ENCODE measurements at regions not wholly inside any gene's neighbourhood (a gene's known extent, or its start where the extent isn't known, plus 50 kb on each side); places are given as distances from the start of the nearest gene placed in this dataset.

GRCh38 chr2:8469709-8470493 is 212.0 kb upstream of the ID2 start:
- H3K36me3 ChIP-seq (ENCODE audit: insufficient read depth, low read depth, low read length): no peaks in the 10 kb centered on the region
- no peak overlapping the region for H3K27ac ChIP-seq (ENCODE audit: low read length)
- no peaks in the 10 kb centered on the region for H3K4me1 ChIP-seq (ENCODE audit: insufficient read depth, low read length)
- H3K4me3 ChIP-seq (ENCODE audit: low read length): no peak overlapping the region
- H3K9me3 ChIP-seq (ENCODE audit: insufficient read depth, low read depth, low read length): no peaks in the 10 kb centered on the region
- no peaks in the 10 kb centered on the region for H3K27me3 ChIP-seq (ENCODE audit: insufficient read depth, low read length)
- H3K9ac ChIP-seq (ENCODE audit: low read depth, low read length): no peak overlapping the region

DNA sequence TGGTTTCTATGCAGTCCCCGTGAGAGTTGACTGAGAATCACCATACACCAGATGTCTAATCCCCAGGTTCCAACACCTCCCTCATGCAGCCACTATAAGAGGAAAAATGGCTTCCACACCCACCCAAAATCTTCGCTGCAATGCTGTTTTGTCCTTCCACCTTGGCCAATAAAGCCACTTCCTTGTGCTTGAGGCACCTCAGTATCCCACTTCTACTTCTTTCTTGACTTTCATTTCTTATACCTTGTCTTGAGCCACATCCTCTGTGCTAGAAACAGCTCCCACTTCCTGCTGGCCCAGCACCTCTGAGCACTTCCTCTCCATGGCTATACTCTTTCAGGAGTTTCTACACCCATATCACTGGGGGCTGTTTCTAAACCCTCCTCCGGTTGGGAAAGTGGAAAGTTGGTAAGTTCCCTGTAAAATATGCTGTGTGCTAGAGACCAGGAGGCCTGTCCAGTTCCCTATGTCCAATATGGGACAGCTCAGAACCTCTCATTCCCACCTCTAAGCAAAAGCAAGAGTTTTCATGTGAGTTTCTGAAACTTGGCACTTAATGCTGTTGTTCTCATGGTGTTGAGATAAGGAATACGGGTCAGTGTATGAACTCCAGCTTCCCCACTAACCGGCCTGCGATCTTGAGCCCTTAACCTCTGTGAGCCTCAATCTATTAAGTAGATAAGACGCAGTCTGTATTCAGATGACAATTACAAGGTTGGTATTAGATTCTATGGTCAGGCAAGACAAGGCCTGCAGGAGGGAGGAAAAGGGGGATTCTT is 209.1 kb upstream of the ID2 start:
- no peaks in the 10 kb centered on the region for H3K36me3 ChIP-seq (ENCODE audit: insufficient read depth, low read depth, low read length)
- no peak overlapping the region for H3K27ac ChIP-seq (ENCODE audit: low read length)
- no peaks in the 10 kb centered on the region for H3K4me1 ChIP-seq (ENCODE audit: insufficient read depth, low read length)
- H3K9me3 ChIP-seq (ENCODE audit: insufficient read depth, low read depth, low read length): no peaks in the 10 kb centered on the region
- no peak overlapping the region for H3K4me3 ChIP-seq (ENCODE audit: low read length)
- H3K9ac ChIP-seq (ENCODE audit: low read depth, low read length): no peak overlapping the region
- no peaks in the 10 kb centered on the region for H3K27me3 ChIP-seq (ENCODE audit: insufficient read depth, low read length)

DNA sequence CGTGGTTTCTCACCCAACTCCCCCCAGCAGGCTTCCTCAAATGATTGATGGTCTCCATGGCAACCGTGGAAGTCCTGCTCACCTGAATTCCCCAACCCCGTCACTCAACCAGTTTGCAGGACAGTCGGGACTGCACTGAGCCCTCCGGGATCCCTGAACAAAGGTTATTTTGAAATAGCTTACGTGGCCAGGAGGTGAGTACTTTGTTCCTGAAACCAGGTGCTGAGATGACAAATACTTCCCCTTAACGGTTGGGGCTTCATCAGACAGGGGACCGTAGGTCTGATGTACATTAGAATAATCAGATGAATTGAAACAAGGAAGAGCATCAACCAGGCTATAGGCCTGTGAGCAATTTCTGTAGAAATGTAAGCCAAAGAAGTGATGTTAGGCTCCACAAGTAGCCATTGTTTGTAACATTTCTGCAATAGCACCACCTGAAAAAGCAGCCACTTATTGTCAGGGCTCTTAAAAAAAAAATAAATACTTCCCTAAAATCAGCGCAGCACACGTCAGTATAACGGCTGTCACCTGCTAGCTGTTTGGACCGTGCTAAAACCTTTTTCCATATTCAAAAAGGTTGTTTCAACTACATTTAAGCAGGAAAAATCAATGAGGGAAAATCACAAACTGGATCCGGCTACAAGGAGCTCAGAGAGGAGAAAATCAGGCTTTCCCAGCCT is 206.4 kb upstream of the ID2 start:
- Histone ChIP-seq H3K9ac (ENCODE audit: low read depth, low read length) (no peak overlapping the region), H3K4me3 (ENCODE audit: low read length) (no peak overlapping the region)

GRCh38 chr2:8477552-8478470 is 204.0 kb upstream of the ID2 start:
- Histone ChIP-seq H3K9ac (ENCODE audit: low read depth, low read length) (no peak overlapping the region), H3K36me3 (ENCODE audit: insufficient read depth, low read depth, low read length) (no peaks in the 10 kb centered on the region), H3K4me1 (ENCODE audit: insufficient read depth, low read length) (no peaks in the 10 kb centered on the region), H3K9me3 (ENCODE audit: insufficient read depth, low read depth, low read length) (no peaks in the 10 kb centered on the region), H3K27ac (ENCODE audit: low read length) (no peak overlapping the region), H3K4me3 (ENCODE audit: low read length) (no peak overlapping the region), H3K27me3 (ENCODE audit: insufficient read depth, low read length) (no peaks in the 10 kb centered on the region)

More for the DNA sequence above, 206.4 kb upstream of the ID2 start:
- H3K27me3 ChIP-seq (ENCODE audit: insufficient read depth, low read length): no peaks in the 10 kb centered on the region
- no peaks in the 10 kb centered on the region for H3K4me1 ChIP-seq (ENCODE audit: insufficient read depth, low read length)
- H3K36me3 ChIP-seq (ENCODE audit: insufficient read depth, low read depth, low read length): no peaks in the 10 kb centered on the region
- H3K9me3 ChIP-seq (ENCODE audit: insufficient read depth, low read depth, low read length): no peaks in the 10 kb centered on the region
- H3K27ac ChIP-seq (ENCODE audit: low read length): no peak overlapping the region

GRCh38 chr2:8478471-8478793 is 203.4 kb upstream of the ID2 start:
- H3K36me3 ChIP-seq (ENCODE audit: insufficient read depth, low read depth, low read length): no peaks in the 10 kb centered on the region
- H3K27ac ChIP-seq (ENCODE audit: low read length): no peak overlapping the region
- H3K9me3 ChIP-seq (ENCODE audit: insufficient read depth, low read depth, low read length): no peaks in the 10 kb centered on the region
- no peak overlapping the region for H3K9ac ChIP-seq (ENCODE audit: low read depth, low read length)
- no peaks in the 10 kb centered on the region for H3K4me1 ChIP-seq (ENCODE audit: insufficient read depth, low read length)
- H3K27me3 ChIP-seq (ENCODE audit: insufficient read depth, low read length): no peaks in the 10 kb centered on the region
- no peak overlapping the region for H3K4me3 ChIP-seq (ENCODE audit: low read length)

DNA sequence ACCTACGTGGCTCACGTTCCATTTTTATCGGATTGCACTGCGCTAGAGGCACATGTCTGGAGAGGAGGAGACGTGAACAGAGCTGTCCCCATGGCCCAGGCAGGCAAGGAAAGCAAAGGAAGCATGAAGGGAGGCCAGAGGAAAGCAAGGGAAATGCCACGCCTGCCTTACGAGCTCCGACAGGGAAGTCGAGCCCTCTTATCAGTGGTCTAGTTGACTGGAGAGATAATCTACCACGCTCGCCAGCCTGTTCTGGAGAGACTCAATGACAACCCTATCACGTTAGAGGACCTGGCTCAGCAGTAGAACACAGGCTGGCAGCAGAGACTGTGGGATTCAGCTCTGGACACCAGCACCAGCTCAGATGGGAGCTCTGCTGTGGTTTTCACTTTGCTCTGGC is 202.6 kb upstream of the ID2 start:
- H3K9ac ChIP-seq (ENCODE audit: low read depth, low read length): no peak overlapping the region
- H3K9me3 ChIP-seq (ENCODE audit: insufficient read depth, low read depth, low read length): no peaks in the 10 kb centered on the region
- no peaks in the 10 kb centered on the region for H3K27me3 ChIP-seq (ENCODE audit: insufficient read depth, low read length)
- H3K4me3 ChIP-seq (ENCODE audit: low read length): no peak overlapping the region
- H3K36me3 ChIP-seq (ENCODE audit: insufficient read depth, low read depth, low read length): no peaks in the 10 kb centered on the region
- H3K4me1 ChIP-seq (ENCODE audit: insufficient read depth, low read length): no peaks in the 10 kb centered on the region
- no peak overlapping the region for H3K27ac ChIP-seq (ENCODE audit: low read length)

GRCh38 chr2:8480915-8481314 is 200.9 kb upstream of the ID2 start:
- Histone ChIP-seq H3K27me3 (ENCODE audit: insufficient read depth, low read length) (no peaks in the 10 kb centered on the region), H3K27ac (ENCODE audit: low read length) (no peak overlapping the region), H3K4me3 (ENCODE audit: low read length) (no peak overlapping the region), H3K36me3 (ENCODE audit: insufficient read depth, low read depth, low read length) (no peaks in the 10 kb centered on the region), H3K4me1 (ENCODE audit: insufficient read depth, low read length) (no peaks in the 10 kb centered on the region), H3K9me3 (ENCODE audit: insufficient read depth, low read depth, low read length) (no peaks in the 10 kb centered on the region), H3K9ac (ENCODE audit: low read depth, low read length) (no peak overlapping the region)

DNA sequence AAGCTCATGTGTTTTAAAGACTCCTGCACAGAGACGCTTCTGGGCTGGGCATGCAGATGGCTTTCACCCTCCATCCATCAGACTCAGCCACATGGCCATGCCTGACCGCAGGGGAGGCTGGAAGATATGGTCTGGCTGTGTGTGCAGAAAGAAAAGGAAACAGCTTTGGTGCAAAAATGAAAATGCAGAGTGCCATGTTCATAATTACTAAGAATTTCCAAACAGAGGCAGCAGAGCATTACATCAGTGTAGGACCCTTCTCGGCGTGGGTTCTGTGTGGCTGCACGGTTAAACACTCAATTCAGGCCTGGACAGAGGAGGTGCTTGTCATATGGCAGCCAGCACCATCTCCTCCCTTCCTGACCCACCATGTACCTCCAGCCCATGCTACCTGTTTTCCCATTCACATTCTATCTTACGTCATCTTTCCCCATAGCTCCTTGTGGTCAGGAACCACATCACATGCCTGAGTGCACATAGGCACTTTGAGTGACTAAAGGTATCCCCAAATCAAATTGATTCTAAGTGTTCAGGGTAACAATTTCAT is 200.3 kb upstream of the ID2 start:
- H3K4me1 ChIP-seq (ENCODE audit: insufficient read depth, low read length): no peaks in the 10 kb centered on the region
- H3K9me3 ChIP-seq (ENCODE audit: insufficient read depth, low read depth, low read length): no peaks in the 10 kb centered on the region
- no peaks in the 10 kb centered on the region for H3K27me3 ChIP-seq (ENCODE audit: insufficient read depth, low read length)
- no peak overlapping the region for H3K9ac ChIP-seq (ENCODE audit: low read depth, low read length)
- H3K36me3 ChIP-seq (ENCODE audit: insufficient read depth, low read depth, low read length): no peaks in the 10 kb centered on the region
- H3K27ac ChIP-seq (ENCODE audit: low read length): no peak overlapping the region
- no peak overlapping the region for H3K4me3 ChIP-seq (ENCODE audit: low read length)

GRCh38 chr2:8482432-8482831 is 199.4 kb upstream of the ID2 start:
- Histone ChIP-seq H3K27ac (ENCODE audit: low read length) (no peak overlapping the region), H3K4me3 (ENCODE audit: low read length) (no peak overlapping the region), H3K9me3 (ENCODE audit: insufficient read depth, low read depth, low read length) (no peaks in the 10 kb centered on the region), H3K27me3 (ENCODE audit: insufficient read depth, low read length) (no peaks in the 10 kb centered on the region), H3K36me3 (ENCODE audit: insufficient read depth, low read depth, low read length) (no peaks in the 10 kb centered on the region), H3K4me1 (ENCODE audit: insufficient read depth, low read length) (no peaks in the 10 kb centered on the region), H3K9ac (ENCODE audit: low read depth, low read length) (no peak overlapping the region)

DNA sequence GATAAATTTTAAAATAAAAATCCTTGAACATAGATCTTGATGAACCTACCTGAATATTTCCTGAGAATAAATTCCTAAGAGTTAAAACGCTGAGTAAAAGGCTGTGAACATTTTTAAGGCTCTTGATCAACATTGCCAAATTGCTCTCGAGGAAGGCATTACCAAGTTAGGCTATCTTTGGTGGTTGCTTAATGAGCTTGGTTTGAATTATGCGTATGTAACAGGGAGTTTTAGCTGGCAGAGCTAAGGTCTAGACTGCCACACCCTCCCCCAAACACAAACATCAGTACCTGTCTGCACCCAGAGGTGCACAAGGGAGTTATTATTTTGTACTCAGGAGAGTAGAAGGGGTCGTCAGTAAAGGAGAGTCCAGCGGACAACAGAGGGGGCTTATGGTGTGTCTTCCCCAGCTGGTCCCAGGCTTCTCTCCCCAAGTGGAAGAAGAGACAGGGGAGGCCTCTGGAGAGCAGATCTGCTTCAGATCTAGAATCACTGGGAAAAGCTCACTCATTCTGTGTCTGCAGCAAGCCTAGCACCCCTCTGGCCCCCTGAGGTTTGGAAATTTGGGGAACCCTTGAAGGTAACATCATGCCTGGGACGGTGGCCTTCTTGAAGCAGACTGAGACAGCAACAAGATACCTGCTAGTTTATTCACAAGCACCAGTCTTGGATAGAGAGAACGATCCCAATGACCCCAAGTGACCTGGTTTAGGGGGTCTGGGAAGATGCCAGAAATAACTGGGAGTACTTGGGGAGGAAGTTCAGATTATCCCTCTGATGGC is 197.2 kb upstream of the ID2 start:
- Histone ChIP-seq H3K27ac (ENCODE audit: low read length) (no peak overlapping the region), H3K4me1 (ENCODE audit: insufficient read depth, low read length) (no peaks in the 10 kb centered on the region), H3K27me3 (ENCODE audit: insufficient read depth, low read length) (no peaks in the 10 kb centered on the region), H3K4me3 (ENCODE audit: low read length) (no peak overlapping the region), H3K9me3 (ENCODE audit: insufficient read depth, low read depth, low read length) (no peaks in the 10 kb centered on the region), H3K36me3 (ENCODE audit: insufficient read depth, low read depth, low read length) (no peaks in the 10 kb centered on the region), H3K9ac (ENCODE audit: low read depth, low read length) (no peak overlapping the region)
